T-helper 9 cell (primary cell): ENCODE measurements at regions not wholly inside any gene's neighbourhood (a gene's known extent, or its start where the extent isn't known, plus 50 kb on each side); places are given as distances from the start of the nearest gene placed in this dataset.
"Not testable (repeated sequence)": the region's sequence is repeated elsewhere in the genome, so short reads cannot be mapped to it uniquely, and the experiment has no call there.

Experiments
- DNase-seq: peaks from one replicate; pipeline ENCODE4 v3.0.0-alpha.2; 2020

GRCh38 chr7:55743454-55743717 is 119.2 kb downstream of the SEPTIN14 start:
- not testable (repeated sequence) for DNase-seq

GRCh38 chr7:55742651-55743453 is 119.7 kb downstream of the SEPTIN14 start:
- DNase-seq, result not testable (repeated sequence)

- not testable (repeated sequence) for DNase-seq
Measured at GRCh38 chr7:55741721-55742631, 120.6 kb downstream of the SEPTIN14 start.

- DNase-seq, result not testable (repeated sequence)
Measured at GRCh38 chr7:55740633-55741250, 121.8 kb downstream of the SEPTIN14 start.

GRCh38 chr7:55740053-55740452 is 122.5 kb downstream of the SEPTIN14 start:
- DNase-seq, result not testable (repeated sequence)

GRCh38 chr7:55736641-55737221 is 125.8 kb downstream of the SEPTIN14 start:
- DNase-seq, result not testable (repeated sequence)

- no peak for DNase-seq
Measured at GRCh38 chr7:55733241-55734140, 129.1 kb downstream of the SEPTIN14 start.

- DNase-seq, result no peak
Measured at GRCh38 chr7:55731931-55732330, 130.6 kb downstream of the SEPTIN14 start.

GRCh38 chr7:55730197-55730596 is 132.4 kb downstream of the SEPTIN14 start:
- no peak for DNase-seq

GRCh38 chr7:55723621-55723941 is 139.0 kb downstream of the SEPTIN14 start:
- DNase-seq, result no peak

- not testable (repeated sequence) for DNase-seq
Measured at GRCh38 chr7:55722874-55723620, 139.5 kb downstream of the SEPTIN14 start.

GRCh38 chr7:55721004-55721403 is 141.5 kb downstream of the SEPTIN14 start:
- DNase-seq, result not testable (repeated sequence)

GRCh38 chr7:55715247-55715867 is 143.1 kb upstream of the VOPP1 start:
- not testable (repeated sequence) for DNase-seq

GRCh38 chr7:55714370-55714769 is 142.1 kb upstream of the VOPP1 start:
- DNase-seq, result not testable (repeated sequence)

- not testable (repeated sequence) for DNase-seq
Measured at GRCh38 chr7:55710312-55710711, 138.0 kb upstream of the VOPP1 start.

- not testable (repeated sequence) for DNase-seq
Measured at GRCh38 chr7:55708028-55708427, 135.7 kb upstream of the VOPP1 start.

- DNase-seq, result not testable (repeated sequence)
Measured at GRCh38 chr7:55707410-55707809, 135.1 kb upstream of the VOPP1 start.

GRCh38 chr7:55706451-55707195 is 134.3 kb upstream of the VOPP1 start:
- DNase-seq, result not testable (repeated sequence)

- DNase-seq, result not testable (repeated sequence)
Measured at GRCh38 chr7:55705728-55706450, 133.6 kb upstream of the VOPP1 start.
